ENCODE measurements at regions not wholly inside any gene's neighbourhood (a gene's known extent, or its start where the extent isn't known, plus 50 kb on each side); places are given as distances from the start of the nearest gene placed in this dataset.

- TF ChIP-seq, protein P1, sequence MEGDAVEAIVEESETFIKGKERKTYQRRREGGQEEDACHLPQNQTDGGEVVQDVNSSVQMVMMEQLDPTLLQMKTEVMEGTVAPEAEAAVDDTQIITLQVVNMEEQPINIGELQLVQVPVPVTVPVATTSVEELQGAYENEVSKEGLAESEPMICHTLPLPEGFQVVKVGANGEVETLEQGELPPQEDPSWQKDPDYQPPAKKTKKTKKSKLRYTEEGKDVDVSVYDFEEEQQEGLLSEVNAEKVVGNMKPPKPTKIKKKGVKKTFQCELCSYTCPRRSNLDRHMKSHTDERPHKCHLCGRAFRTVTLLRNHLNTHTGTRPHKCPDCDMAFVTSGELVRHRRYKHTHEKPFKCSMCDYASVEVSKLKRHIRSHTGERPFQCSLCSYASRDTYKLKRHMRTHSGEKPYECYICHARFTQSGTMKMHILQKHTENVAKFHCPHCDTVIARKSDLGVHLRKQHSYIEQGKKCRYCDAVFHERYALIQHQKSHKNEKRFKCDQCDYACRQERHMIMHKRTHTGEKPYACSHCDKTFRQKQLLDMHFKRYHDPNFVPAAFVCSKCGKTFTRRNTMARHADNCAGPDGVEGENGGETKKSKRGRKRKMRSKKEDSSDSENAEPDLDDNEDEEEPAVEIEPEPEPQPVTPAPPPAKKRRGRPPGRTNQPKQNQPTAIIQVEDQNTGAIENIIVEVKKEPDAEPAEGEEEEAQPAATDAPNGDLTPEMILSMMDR (IDR thresholded peaks at IDR 0.05; ENCODE audit: low read length): no peak
- TF ChIP-seq EZH2 (optimal IDR thresholded peaks at IDR 0.05; ENCODE audit: low read depth, low read length): no peak
- TF ChIP-seq EZH2phosphoT487 (IDR thresholded peaks at IDR 0.05; ENCODE audit: low read length): no peak
These were observed 773.9 kb upstream of the LRATD1 start for GRCh38 chr2:13858626-13859025.
